Endodermal cell (in vitro differentiated cells): ENCODE measurements at regions not wholly inside any gene's neighbourhood (a gene's known extent, or its start where the extent isn't known, plus 50 kb on each side); places are given as distances from the start of the nearest gene placed in this dataset.

Source experiments
- DNase-seq: peaks from one replicate; pipeline ENCODE4 v3.0.0-alpha.2; 2017
- H3K27ac ChIP-seq: 2 replicates; pipeline ENCODE4 v1.5.1; 2013; ENCODE audit warnings: mild to moderate bottlenecking, low read depth, low read length, moderate library complexity
- H3K27me3 ChIP-seq: 2 replicates; pipeline ENCODE4 v1.6.1; 2013; ENCODE audit warnings: mild to moderate bottlenecking, low read length, moderate library complexity; ENCODE audit not compliant: insufficient read depth, control insufficient read depth, poor library complexity, severe bottlenecking
- H3K36me3 ChIP-seq: 2 replicates; pipeline ENCODE4 v1.7.0; 2013; ENCODE audit warnings: mild to moderate bottlenecking, low read length, moderate library complexity; ENCODE audit not compliant: control insufficient read depth, insufficient read depth
- H3K4me1 ChIP-seq: one replicate; pipeline ENCODE4 v1.7.0; 2013; ENCODE audit warnings: low read length; ENCODE audit not compliant: control insufficient read depth, insufficient read depth
- H3K4me3 ChIP-seq: 2 replicates; pipeline ENCODE4 v1.5.1; 2013; ENCODE audit warnings: mild to moderate bottlenecking, low read length, moderate library complexity
- H3K9ac ChIP-seq: 2 replicates; pipeline ENCODE4 v1.6.1; 2013; ENCODE audit warnings: mild to moderate bottlenecking, low read length, moderate library complexity; ENCODE audit not compliant: poor library complexity, severe bottlenecking; ENCODE audit errors: extremely low read depth
- H3K9me3 ChIP-seq: 2 replicates; pipeline ENCODE4 v1.6.1; 2013; ENCODE audit warnings: mild to moderate bottlenecking, low read length, moderate library complexity; ENCODE audit not compliant: control insufficient read depth
- H3K27ac Mint-ChIP-seq: 2 replicates; pipeline ENCODE4 v1.8.0; 2020; ENCODE audit warnings: mixed read lengths
- H3K27me3 Mint-ChIP-seq: 2 replicates; pipeline ENCODE4 v1.8.0; 2021; ENCODE audit warnings: mild to moderate bottlenecking, mixed read lengths; ENCODE audit not compliant: insufficient read depth
- H3K36me3 Mint-ChIP-seq: 2 replicates; pipeline ENCODE4 v1.8.0; 2020; ENCODE audit warnings: low read depth, mixed read lengths
- H3K4me1 Mint-ChIP-seq: 2 replicates; pipeline ENCODE4 v1.8.0; 2020; ENCODE audit warnings: mixed read lengths
- H3K4me3 Mint-ChIP-seq: 2 replicates; pipeline ENCODE4 v1.8.0; 2020; ENCODE audit warnings: mild to moderate bottlenecking, moderate library complexity, mixed read lengths
- H3K9me3 Mint-ChIP-seq: 2 replicates; pipeline ENCODE4 v1.8.0; 2020; ENCODE audit warnings: mild to moderate bottlenecking, mixed read lengths
- CTCF ChIP-seq: fragments of 200-600 bp; sonication (generic); conservative IDR thresholded peaks from 2 replicates; pipeline ENCODE4 v1.5.0; 2021; ENCODE audit warnings: antibody characterized with exemption, mild to moderate bottlenecking
- WGBS, 2 experiments: methylation state at CpG; one replicate each; pipeline versions ENCODE4 v1.1.5 to v1.1.7; 2013; ENCODE audit warnings: missing lambda C conversion rate in 2 of 2, mixed read lengths in 1 of 2; ENCODE audit not compliant: insufficient coverage in 1 of 2, insufficient read length in 1 of 2; 5-methylcytosine and 5-hydroxymethylcytosine counted together

- no peak overlapping the region for H3K27ac ChIP-seq
- no peak for TF ChIP-seq CTCF
- Mint-ChIP-seq H3K4me1 (peaks cover 12% of the 10 kb centered on the region), H3K36me3 (no peaks in the 10 kb centered on the region), H3K4me3 (no peak overlapping the region), H3K27ac (no peak overlapping the region), H3K27me3 (peaks cover 5% of the 10 kb centered on the region), H3K9me3 (peaks cover 13% of the 10 kb centered on the region)
- no peaks in the 10 kb centered on the region for H3K36me3 ChIP-seq
- WGBS, 2 experiments = 97 to 99% methylated on average over 7 to 14 of the region's 14 CpGs
- peaks cover 5% of the 10 kb centered on the region for H3K9me3 ChIP-seq
- H3K4me1 ChIP-seq = peaks cover 3% of the 10 kb centered on the region
- no peak for DNase-seq
- no peaks in the 10 kb centered on the region for H3K27me3 ChIP-seq
- H3K9ac ChIP-seq = no peak overlapping the region
- H3K4me3 ChIP-seq = no peak overlapping the region
Measured at GRCh38 chr12:94834036-94834625, 169.4 kb downstream of the NDUFA12 start.

- H3K36me3 ChIP-seq = no peaks in the 10 kb centered on the region
- H3K4me3 Mint-ChIP-seq = peak overlapping the region; percentile 18
- peaks cover 5% of the 10 kb centered on the region for H3K27me3 Mint-ChIP-seq
- no peaks in the 10 kb centered on the region for H3K27me3 ChIP-seq
- TF ChIP-seq CTCF = no peak
- peak overlapping the region; percentile 64 for H3K27ac Mint-ChIP-seq
- no peak overlapping the region for H3K9ac ChIP-seq
- peaks cover 12% of the 10 kb centered on the region for H3K4me1 Mint-ChIP-seq
- peak; percentile 87 for DNase-seq
- peaks cover 3% of the 10 kb centered on the region for H3K4me1 ChIP-seq
- H3K27ac ChIP-seq = peak overlapping the region; percentile 36
- H3K4me3 ChIP-seq = no peak overlapping the region
- no peaks in the 10 kb centered on the region for H3K36me3 Mint-ChIP-seq
- WGBS, 2 experiments = 60 to 66% methylated on average over 10 to 15 of the region's 15 CpGs
- peaks cover 4% of the 10 kb centered on the region for H3K9me3 ChIP-seq
- H3K9me3 Mint-ChIP-seq = peaks cover 16% of the 10 kb centered on the region
Measured at GRCh38 chr12:94832780-94833681, 170.5 kb downstream of the NDUFA12 start.

GRCh38 chr12:94832105-94832504 is 171.4 kb downstream of the NDUFA12 start:
- WGBS, 2 experiments = 83 to 89% methylated on average over 1 to 2 of the region's 3 CpGs
- Histone ChIP-seq H3K9ac (no peak overlapping the region), H3K27ac (no peak overlapping the region), H3K4me1 (peaks cover 3% of the 10 kb centered on the region), H3K9me3 (no peaks in the 10 kb centered on the region), H3K27me3 (no peaks in the 10 kb centered on the region), H3K36me3 (no peaks in the 10 kb centered on the region), H3K4me3 (no peak overlapping the region)
- peaks cover 5% of the 10 kb centered on the region for H3K27me3 Mint-ChIP-seq
- H3K27ac Mint-ChIP-seq = no peak overlapping the region
- no peak for DNase-seq
- TF ChIP-seq CTCF = no peak
- H3K4me3 Mint-ChIP-seq = no peak overlapping the region
- no peaks in the 10 kb centered on the region for H3K36me3 Mint-ChIP-seq
- peaks cover 12% of the 10 kb centered on the region for H3K4me1 Mint-ChIP-seq
- peaks cover 18% of the 10 kb centered on the region for H3K9me3 Mint-ChIP-seq
